ENCODE measurements at regions not wholly inside any gene's neighbourhood (a gene's known extent, or its start where the extent isn't known, plus 50 kb on each side); places are given as distances from the start of the nearest gene placed in this dataset.
"Not testable (repeated sequence)": the region's sequence is repeated elsewhere in the genome, so short reads cannot be mapped to it uniquely, and the experiment has no call there.

- not testable (repeated sequence) for DNase-seq
These were observed 151.3 kb downstream of the LAT start for GRCh38 chr16:29136046-29136696.

- DNase-seq = not testable (repeated sequence)
These were observed 150.2 kb downstream of the LAT start for GRCh38 chr16:29135098-29135497.

- not testable (repeated sequence) for DNase-seq
These were observed 149.0 kb downstream of the LAT start for GRCh38 chr16:29133681-29134430.

GRCh38 chr16:29132869-29133268 lies 148.0 kb downstream of the LAT start:
- not testable (repeated sequence) for DNase-seq

- DNase-seq = not testable (repeated sequence)
These were observed 147.6 kb downstream of the LAT start for GRCh38 chr16:29132444-29132843.

- DNase-seq = peak in 12 of 56 donors; percentile 5 to 38 (median 15)
These were observed 146.3 kb downstream of the LAT start for GRCh38 chr16:29130901-29131851.

GRCh38 chr16:29130131-29130711 lies 145.4 kb downstream of the LAT start:
- DNase-seq = not testable (repeated sequence)

- DNase-seq = peak in 24 of 56 donors; percentile 2 to 55 (median 19)
These were observed 144.7 kb downstream of the LAT start for GRCh38 chr16:29129458-29130038.

GRCh38 chr16:29128732-29129457 lies 144.0 kb downstream of the LAT start:
- DNase-seq = not testable (repeated sequence)

- DNase-seq = not testable (repeated sequence)
These were observed 143.1 kb downstream of the LAT start for GRCh38 chr16:29127806-29128420.

- no peak for DNase-seq
These were observed 141.8 kb downstream of the LAT start for GRCh38 chr16:29126616-29127015.

GRCh38 chr16:29126057-29126494 lies 141.2 kb downstream of the LAT start:
- no peak for DNase-seq

- DNase-seq = no peak
These were observed 140.0 kb downstream of the LAT start for GRCh38 chr16:29124828-29125227.

- not testable (repeated sequence) for DNase-seq
These were observed 139.3 kb downstream of the LAT start for GRCh38 chr16:29124162-29124561.

GRCh38 chr16:29120680-29121079 lies 135.8 kb downstream of the LAT start:
- not testable (repeated sequence) for DNase-seq

GRCh38 chr16:29118301-29118957 lies 133.6 kb downstream of the LAT start:
- DNase-seq = not testable (repeated sequence)

GRCh38 chr16:29117631-29118030 lies 132.8 kb downstream of the LAT start:
- no peak for DNase-seq

- no peak for DNase-seq
These were observed 132.1 kb downstream of the LAT start for GRCh38 chr16:29116980-29117379.

- not testable (repeated sequence) for DNase-seq
These were observed 131.4 kb downstream of the LAT start for GRCh38 chr16:29116207-29116606.
